ENCODE measurements at regions not wholly inside any gene's neighbourhood (a gene's known extent, or its start where the extent isn't known, plus 50 kb on each side); places are given as distances from the start of the nearest gene placed in this dataset.
A peak's percentile ranks its signal among the peaks of the same experiment; 100 is the strongest.
"Not testable (repeated sequence)": the region's sequence is repeated elsewhere in the genome, so short reads cannot be mapped to it uniquely, and the experiment has no call there.

DNA sequence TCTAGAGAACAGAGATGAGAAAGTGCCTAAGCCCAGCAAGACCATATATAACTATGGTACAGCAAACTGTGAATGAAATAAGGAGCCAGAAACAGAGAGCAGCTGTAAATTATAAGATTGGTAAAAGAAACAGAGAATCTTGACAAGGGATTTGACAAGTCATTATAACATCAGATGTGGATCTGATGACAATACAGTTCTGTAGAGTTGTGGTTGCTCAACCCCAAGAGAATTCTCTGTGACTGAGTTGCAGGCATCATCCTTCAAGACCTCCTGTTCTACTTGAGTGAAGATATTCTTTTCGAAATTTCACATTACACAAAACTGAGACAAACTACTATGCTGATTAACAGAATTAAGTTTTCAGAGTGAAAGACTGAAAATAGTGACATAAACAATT is 343.1 kb upstream of the SLC39A10 start:
- no peak for DNase-seq (ENCODE audit: low spot score)

GRCh38 chr2:195312662-195313061 is 344.4 kb upstream of the SLC39A10 start:
- no peak for DNase-seq (ENCODE audit: low spot score)

- DNase-seq (ENCODE audit: low spot score): no peak
Measured at GRCh38 chr2:195308163-195308562, 348.9 kb upstream of the SLC39A10 start.

GRCh38 chr2:195307751-195308150 is 349.3 kb upstream of the SLC39A10 start:
- DNase-seq (ENCODE audit: low spot score): no peak

DNA sequence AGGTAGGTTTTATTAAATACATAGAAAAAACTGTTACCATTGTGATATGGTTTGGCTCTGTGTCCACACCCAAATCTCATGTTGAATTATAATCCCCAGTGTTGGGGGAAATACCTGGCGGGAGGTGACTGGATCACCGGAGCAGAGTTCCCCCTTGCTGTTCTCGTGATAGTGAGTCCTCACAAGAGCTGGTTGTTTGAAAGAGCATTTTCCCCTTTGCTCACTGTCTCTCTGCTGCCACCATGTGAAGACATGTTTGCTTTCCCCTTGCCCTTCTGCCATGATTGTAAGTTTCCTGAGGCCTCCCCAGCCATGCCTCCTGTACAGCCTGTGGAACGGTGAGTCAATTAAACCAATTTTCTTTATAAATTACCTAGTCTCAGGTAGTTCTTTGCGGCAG is 352.7 kb upstream of the SLC39A10 start:
- DNase-seq (ENCODE audit: low spot score): peak; percentile 29

GRCh38 chr2:195300631-195301030 is 356.4 kb upstream of the SLC39A10 start:
- no peak for DNase-seq (ENCODE audit: low spot score)

- DNase-seq (ENCODE audit: low spot score): no peak
Measured at GRCh38 chr2:195299600-195299999, 357.4 kb upstream of the SLC39A10 start.

GRCh38 chr2:195296490-195296889 is 360.5 kb upstream of the SLC39A10 start:
- no peak for DNase-seq (ENCODE audit: low spot score)

- DNase-seq (ENCODE audit: low spot score): no peak
Measured at GRCh38 chr2:195289081-195289480, 367.9 kb upstream of the SLC39A10 start.

GRCh38 chr2:195279840-195280427 is 377.1 kb upstream of the SLC39A10 start:
- peak; percentile 25 for DNase-seq (ENCODE audit: low spot score)

DNA sequence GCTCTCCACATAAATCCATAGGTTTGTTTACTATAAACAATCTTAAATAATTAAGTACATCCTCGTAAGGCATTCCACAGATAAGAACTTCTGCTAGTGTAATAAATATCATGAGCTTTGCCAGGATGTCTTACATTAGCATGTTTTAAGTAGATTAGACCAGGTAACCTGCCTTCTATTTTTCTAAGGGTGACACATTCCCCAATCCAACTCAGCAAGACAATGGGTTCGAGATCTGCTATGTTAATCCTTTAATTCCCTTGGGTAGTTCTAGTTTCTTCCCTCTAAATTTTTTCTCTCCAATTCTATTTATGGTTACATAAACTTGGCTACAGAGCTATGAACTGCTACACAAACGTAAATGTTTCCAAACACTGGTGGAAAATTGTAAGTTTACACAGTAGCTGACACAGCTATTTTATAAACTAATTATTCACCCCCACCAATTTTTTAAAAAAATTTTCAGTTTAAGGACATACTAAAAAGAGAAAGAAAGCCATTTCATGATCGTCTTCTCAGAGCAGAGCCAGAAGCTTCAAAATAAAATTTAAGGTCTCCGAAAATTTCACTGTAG is 386.5 kb upstream of the SLC39A10 start:
- DNase-seq (ENCODE audit: low spot score): no peak

GRCh38 chr2:195269220-195269619 is 387.8 kb upstream of the SLC39A10 start:
- no peak for DNase-seq (ENCODE audit: low spot score)

GRCh38 chr2:195257979-195258378 is 399.0 kb upstream of the SLC39A10 start:
- DNase-seq (ENCODE audit: low spot score): no peak

DNA sequence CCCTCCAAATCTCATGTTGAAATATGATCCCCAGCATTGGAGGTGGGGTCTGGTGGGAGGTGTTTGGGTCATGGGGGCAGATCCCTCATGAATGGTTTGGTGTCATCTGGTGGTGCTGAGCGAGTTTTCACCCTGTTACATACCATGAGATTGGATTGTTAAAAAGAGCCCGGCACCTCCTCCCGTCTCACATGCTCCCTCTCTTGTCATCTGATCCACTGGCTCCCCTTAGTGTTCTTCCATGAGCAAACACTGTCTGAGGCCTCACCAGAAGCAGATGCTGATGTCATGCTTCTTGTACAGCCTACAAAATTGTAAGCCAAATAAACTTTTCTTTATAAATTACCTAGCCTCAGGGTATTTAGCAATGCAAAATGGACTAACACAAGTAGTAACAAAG is 405.0 kb upstream of the SLC39A10 start:
- DNase-seq (ENCODE audit: low spot score): no peak

DNA sequence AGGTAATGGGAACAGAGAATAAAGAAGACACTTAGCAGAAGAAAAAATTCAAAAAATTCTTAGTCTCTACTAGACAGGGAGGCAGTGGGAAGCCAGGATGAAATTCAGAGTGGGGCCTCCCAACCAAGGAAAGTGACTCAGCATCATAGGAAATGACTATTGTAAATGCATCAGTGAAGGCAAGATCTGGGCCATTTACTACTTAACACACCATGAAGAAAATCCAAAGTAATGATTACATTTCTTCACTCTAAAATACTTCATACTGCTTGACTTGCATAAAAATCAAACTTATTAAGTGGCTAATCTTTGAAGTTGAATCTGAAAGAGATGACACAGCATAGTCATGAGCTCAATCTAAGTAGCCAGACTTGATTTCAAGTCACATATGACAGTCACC is 405.8 kb upstream of the SLC39A10 start:
- no peak for DNase-seq (ENCODE audit: low spot score)

DNA sequence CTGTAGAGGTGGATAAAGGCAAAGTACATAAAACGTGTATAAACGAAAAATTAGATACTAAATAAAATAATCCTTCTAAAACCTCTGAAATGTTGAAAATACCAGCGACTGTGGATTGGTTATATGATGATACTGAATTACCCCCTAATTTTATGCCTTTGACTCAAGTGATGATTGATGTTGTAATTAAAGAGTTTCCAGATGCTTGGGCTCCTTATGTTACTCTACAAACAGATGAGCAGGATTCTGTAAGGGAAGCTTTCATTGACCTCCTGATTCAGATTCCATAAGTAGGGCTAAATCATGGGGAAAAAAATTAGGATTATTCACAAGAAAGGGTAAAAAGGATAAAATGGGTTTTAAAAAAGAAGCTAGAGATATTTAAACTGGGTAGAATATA is 418.2 kb upstream of the SLC39A10 start:
- no peak for DNase-seq (ENCODE audit: low spot score)

- DNase-seq (ENCODE audit: low spot score): no peak
Measured at GRCh38 chr2:195238379-195238778, 418.6 kb upstream of the SLC39A10 start.

- not testable (repeated sequence) for DNase-seq (ENCODE audit: low spot score)
Measured at GRCh38 chr2:195228547-195228946, 428.5 kb upstream of the SLC39A10 start.

DNA sequence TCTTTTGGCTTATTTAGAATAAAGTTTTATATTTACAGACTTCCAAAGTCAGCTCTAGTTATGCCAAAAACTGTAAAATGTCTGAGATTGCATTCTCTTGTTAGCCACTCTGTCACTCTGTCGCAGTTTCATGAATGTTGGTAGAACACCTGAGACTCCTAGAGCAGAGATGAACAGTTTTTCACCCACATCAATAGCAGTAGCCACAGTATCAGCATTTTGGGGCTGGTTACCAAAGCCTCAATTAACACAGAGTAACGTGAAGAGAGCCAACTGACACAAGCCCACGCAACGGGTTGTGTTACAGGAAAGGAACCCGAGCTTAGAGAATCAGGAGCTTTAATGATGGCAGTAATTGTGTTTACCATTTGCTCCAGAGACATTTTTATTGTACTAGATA is 443.0 kb upstream of the SLC39A10 start:
- DNase-seq (ENCODE audit: low spot score): no peak

GRCh38 chr2:195212586-195212985 is 444.4 kb upstream of the SLC39A10 start:
- no peak for DNase-seq (ENCODE audit: low spot score)

- DNase-seq (ENCODE audit: low spot score): peak; percentile 57
Measured at GRCh38 chr2:195202163-195202845, 454.7 kb upstream of the SLC39A10 start.

DNA sequence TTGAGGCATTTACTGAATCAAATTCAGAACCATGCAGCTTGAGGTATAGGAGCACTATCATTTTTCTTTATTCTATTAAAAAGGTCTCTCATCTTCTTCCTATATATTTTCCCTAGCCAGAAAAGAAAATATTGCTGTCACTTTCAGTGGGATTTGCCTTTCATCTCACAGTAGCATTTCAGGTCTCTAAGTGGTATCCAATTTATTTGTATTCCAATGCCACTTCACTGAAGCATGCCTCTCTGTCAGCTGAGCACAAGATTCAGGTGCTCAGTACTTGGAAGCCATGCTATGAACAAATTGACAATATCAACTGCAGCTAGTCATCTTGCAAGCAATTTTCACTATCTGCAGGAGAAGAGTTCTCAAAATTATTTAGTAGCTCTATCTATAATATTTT is 457.2 kb upstream of the SLC39A10 start:
- DNase-seq (ENCODE audit: low spot score): no peak

GRCh38 chr2:195181059-195181705 is 475.8 kb upstream of the SLC39A10 start:
- no peak for DNase-seq (ENCODE audit: low spot score)
